HG03469 (cell line): ENCODE measurements at regions not wholly inside any gene's neighbourhood (a gene's known extent, or its start where the extent isn't known, plus 50 kb on each side); places are given as distances from the start of the nearest gene placed in this dataset.
A peak's percentile ranks its signal among the peaks of the same experiment; 100 is the strongest.
"Not testable (repeated sequence)": the region's sequence is repeated elsewhere in the genome, so short reads cannot be mapped to it uniquely, and the experiment has no call there.

ENCODE experiments used
- ATAC-seq: cut with Tn5 transposase; IDR thresholded peaks from one replicate; pipeline ENCODE4 v1.9.1; 2021; ENCODE audit warnings: mild to moderate bottlenecking, moderate library complexity, moderate number of reproducible peaks; ENCODE audit not compliant: unreplicated experiment

GRCh38 chr5:71771191-71771590, 52.1 kb downstream of the CARTPT start:
- ATAC-seq, result no peak

GRCh38 chr5:71778678-71779276, 59.7 kb downstream of the CARTPT start:
- no peak for ATAC-seq

- ATAC-seq, result no peak
Observed at GRCh38 chr5:71780597-71780996, 61.5 kb downstream of the CARTPT start.

- no peak for ATAC-seq
Observed at GRCh38 chr5:71782393-71782770, 63.3 kb downstream of the CARTPT start.

- peak; percentile 94 for ATAC-seq
Observed at GRCh38 chr5:71782771-71783770, 64.0 kb downstream of the CARTPT start.

GRCh38 chr5:71783891-71784290, 64.8 kb downstream of the CARTPT start:
- no peak for ATAC-seq

GRCh38 chr5:71786337-71787055, 67.4 kb downstream of the CARTPT start:
- no peak for ATAC-seq

- ATAC-seq, result no peak
Observed at GRCh38 chr5:71788794-71789193, 69.7 kb downstream of the CARTPT start.

- no peak for ATAC-seq
Observed at GRCh38 chr5:71789746-71790145, 70.7 kb downstream of the CARTPT start.

GRCh38 chr5:71790433-71790832, 71.4 kb downstream of the CARTPT start:
- ATAC-seq, result no peak

GRCh38 chr5:71792041-71792440, 73.0 kb downstream of the CARTPT start:
- not testable (repeated sequence) for ATAC-seq

- ATAC-seq, result no peak
Observed at GRCh38 chr5:71794061-71794695, 75.1 kb downstream of the CARTPT start.

GRCh38 chr5:71802673-71803072, 83.6 kb downstream of the CARTPT start:
- no peak for ATAC-seq

- no peak for ATAC-seq
Observed at GRCh38 chr5:71806711-71807110, 87.6 kb downstream of the CARTPT start.

GRCh38 chr5:71807909-71808308, 88.8 kb downstream of the CARTPT start:
- ATAC-seq, result no peak

- no peak for ATAC-seq
Observed at GRCh38 chr5:71809446-71809845, 90.4 kb downstream of the CARTPT start.

GRCh38 chr5:71810023-71810422, 90.9 kb downstream of the CARTPT start:
- ATAC-seq, result no peak

- no peak for ATAC-seq
Observed at GRCh38 chr5:71810471-71811195, 91.6 kb downstream of the CARTPT start.

- no peak for ATAC-seq
Observed at GRCh38 chr5:71811779-71812178, 92.7 kb downstream of the CARTPT start.

- no peak for ATAC-seq
Observed at GRCh38 chr5:71816307-71816706, 97.2 kb downstream of the CARTPT start.
